ENCODE measurements at regions not wholly inside any gene's neighbourhood (a gene's known extent, or its start where the extent isn't known, plus 50 kb on each side); places are given as distances from the start of the nearest gene placed in this dataset.
"Not testable (repeated sequence)": the region's sequence is repeated elsewhere in the genome, so short reads cannot be mapped to it uniquely, and the experiment has no call there.

- Mint-ChIP-seq H3K4me3 (no peak overlapping the region), H3K36me3 (no peaks in the 10 kb centered on the region), H3K4me1 (no peaks in the 10 kb centered on the region), H3K27ac (no peak overlapping the region), H3K9me3 (peaks cover 7 to 45% (median 22%) of the 10 kb centered on the region in 6 donors), H3K27me3 (ENCODE audit: low read depth in 3 of 3) (no peaks in the 10 kb centered on the region)
- DNase-seq, result no peak
Observed at GRCh38 chr12:84038242-84038641, 874.4 kb downstream of the SLC6A15 start.

GRCh38 chr12:84036912-84037311 lies 875.7 kb downstream of the SLC6A15 start:
- H3K27me3 Mint-ChIP-seq (ENCODE audit: low read depth in 3 of 3), result no peaks in the 10 kb centered on the region
- peaks cover 7 to 50% (median 26%) of the 10 kb centered on the region in 6 donors for H3K9me3 Mint-ChIP-seq
- no peaks in the 10 kb centered on the region for H3K4me1 Mint-ChIP-seq
- no peaks in the 10 kb centered on the region for H3K36me3 Mint-ChIP-seq
- DNase-seq, result no peak
- no peak overlapping the region for H3K27ac Mint-ChIP-seq
- no peak overlapping the region for H3K4me3 Mint-ChIP-seq

DNA sequence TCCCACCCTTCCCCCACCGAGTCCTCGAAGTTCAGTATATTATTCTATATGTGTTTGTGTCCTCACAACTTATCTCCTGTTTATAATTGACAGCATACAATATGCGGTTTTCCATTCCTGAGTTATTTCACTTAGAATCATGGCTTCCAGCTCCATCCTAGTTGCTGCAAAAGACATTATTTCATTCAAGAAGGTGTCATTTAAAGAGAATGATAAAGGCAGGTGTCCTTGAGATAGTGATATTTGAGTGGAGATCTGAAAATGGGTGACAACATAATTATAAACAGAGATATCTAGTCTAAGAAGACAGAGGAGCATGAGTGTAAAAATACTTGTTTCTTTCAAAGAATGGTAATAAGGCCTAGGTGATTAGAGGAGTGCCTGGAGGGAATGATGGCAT lies 876.8 kb downstream of the SLC6A15 start:
- Mint-ChIP-seq H3K27ac (no peak overlapping the region), H3K4me1 (no peaks in the 10 kb centered on the region), H3K9me3 (peaks cover 9 to 56% (median 26%) of the 10 kb centered on the region in 6 donors), H3K4me3 (no peak overlapping the region), H3K36me3 (no peaks in the 10 kb centered on the region), H3K27me3 (ENCODE audit: low read depth in 3 of 3) (no peaks in the 10 kb centered on the region)
- DNase-seq, result no peak

DNA sequence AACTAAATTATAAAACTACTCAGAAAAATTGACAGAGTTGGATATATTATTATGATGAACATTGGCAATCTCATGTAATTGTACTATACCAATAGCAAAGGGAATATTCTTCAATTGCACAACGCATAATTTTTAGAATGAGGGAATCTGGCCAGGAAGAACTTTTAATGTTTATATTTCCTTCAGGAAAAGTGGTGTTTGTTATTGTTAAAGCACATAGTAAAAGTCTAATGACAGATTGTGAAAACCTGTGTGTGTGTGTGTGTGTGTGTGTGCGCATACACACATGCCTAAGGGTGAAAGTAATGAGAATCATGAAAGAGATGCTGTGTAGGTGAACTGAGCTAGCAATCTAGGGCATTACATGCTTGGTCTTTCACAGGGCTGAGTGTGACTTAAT lies 877.7 kb downstream of the SLC6A15 start:
- Mint-ChIP-seq H3K27ac (no peak overlapping the region), H3K4me1 (no peaks in the 10 kb centered on the region), H3K4me3 (no peak overlapping the region), H3K36me3 (no peaks in the 10 kb centered on the region), H3K27me3 (ENCODE audit: low read depth in 3 of 3) (no peaks in the 10 kb centered on the region), H3K9me3 (peaks cover 6 to 54% (median 23%) of the 10 kb centered on the region in 6 donors)
- DNase-seq, result no peak

DNA sequence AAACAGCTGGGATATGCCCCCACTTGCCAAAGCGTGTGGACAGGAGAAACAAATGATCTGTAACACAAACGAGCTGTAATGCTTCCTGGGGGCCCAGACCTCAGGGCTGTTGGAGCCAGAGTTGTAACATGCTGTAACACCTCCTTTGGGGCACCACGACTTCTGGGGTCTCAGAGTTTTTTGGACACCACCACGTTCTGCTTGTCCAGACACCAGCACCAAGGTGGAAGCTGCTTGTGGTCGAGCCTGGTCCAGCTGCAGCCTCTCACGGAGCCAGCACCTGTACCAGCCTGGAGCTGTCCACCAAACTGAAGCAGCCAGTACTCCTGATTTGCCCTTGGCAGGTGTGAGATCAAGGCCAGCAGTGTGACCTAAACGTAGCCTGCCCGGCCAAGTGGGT lies 879.4 kb downstream of the SLC6A15 start:
- Mint-ChIP-seq H3K4me1 (no peaks in the 10 kb centered on the region), H3K27me3 (ENCODE audit: low read depth in 3 of 3) (no peaks in the 10 kb centered on the region), H3K27ac (no peak overlapping the region), H3K36me3 (no peaks in the 10 kb centered on the region), H3K9me3 (peaks cover 10 to 41% (median 18%) of the 10 kb centered on the region in 6 donors), H3K4me3 (no peak overlapping the region)
- no peak for DNase-seq

GRCh38 chr12:84018556-84019179 lies 893.9 kb downstream of the SLC6A15 start:
- H3K9me3 Mint-ChIP-seq, result peaks cover 13 to 75% (median 59%) of the 10 kb centered on the region in 6 donors
- not testable (repeated sequence) for H3K4me1 Mint-ChIP-seq; H3K27me3 Mint-ChIP-seq (ENCODE audit: low read depth in 3 of 3); H3K36me3 Mint-ChIP-seq; H3K27ac Mint-ChIP-seq; H3K4me3 Mint-ChIP-seq; DNase-seq

DNA sequence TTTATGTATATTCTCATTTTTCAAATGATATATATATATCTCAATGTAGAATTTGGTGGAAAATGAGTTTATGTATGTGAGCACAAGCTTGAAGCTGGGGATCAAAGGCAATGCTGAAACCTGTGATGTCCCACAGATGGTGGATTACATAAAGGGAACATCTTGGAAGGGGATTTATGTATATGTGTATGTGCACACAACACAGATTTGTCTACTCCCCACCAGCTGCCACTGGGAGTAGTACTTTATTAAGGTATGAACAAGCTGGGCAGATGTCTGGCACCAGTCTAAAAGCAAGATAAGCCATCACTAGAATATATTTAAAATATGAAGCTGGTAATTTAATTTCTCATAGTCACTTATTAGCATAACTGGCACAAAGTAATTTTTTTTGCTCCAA lies 895.6 kb downstream of the SLC6A15 start:
- H3K4me3 Mint-ChIP-seq, result no peak overlapping the region
- H3K9me3 Mint-ChIP-seq, result peaks cover 22 to 88% (median 73%) of the 10 kb centered on the region in 6 donors
- H3K27ac Mint-ChIP-seq, result no peak overlapping the region
- DNase-seq, result no peak
- H3K27me3 Mint-ChIP-seq (ENCODE audit: low read depth in 3 of 3), result peaks cover 0 to 6% (median 0%) of the 10 kb centered on the region in 3 donors
- no peaks in the 10 kb centered on the region for H3K4me1 Mint-ChIP-seq
- peaks cover 0 to 6% (median 6%) of the 10 kb centered on the region in 3 donors for H3K36me3 Mint-ChIP-seq

DNA sequence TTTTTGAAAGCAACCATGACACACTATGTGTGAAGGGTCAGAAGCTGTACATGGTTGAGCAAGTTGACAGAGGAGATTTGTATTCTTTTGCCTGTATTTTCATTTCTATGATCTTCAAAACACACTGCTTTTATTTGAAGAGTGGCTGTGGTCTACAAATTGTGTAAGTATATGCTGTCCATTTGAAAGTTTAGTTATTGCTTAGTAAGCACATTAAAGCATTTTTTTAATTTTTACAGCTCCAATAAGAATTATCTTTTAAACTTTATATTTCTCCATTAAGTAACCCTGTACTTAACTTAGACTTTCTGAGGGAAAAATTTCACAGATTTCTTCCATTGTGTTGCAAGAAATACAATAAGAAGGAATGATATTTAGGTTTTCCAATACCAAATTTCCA lies 915.2 kb downstream of the SLC6A15 start:
- Mint-ChIP-seq H3K27me3 (ENCODE audit: low read depth in 3 of 3) (peaks cover 0 to 3% (median 0%) of the 10 kb centered on the region in 3 donors), H3K27ac (no peak overlapping the region), H3K36me3 (no peaks in the 10 kb centered on the region), H3K9me3 (peaks cover 4 to 24% (median 14%) of the 10 kb centered on the region in 6 donors), H3K4me1 (no peaks in the 10 kb centered on the region), H3K4me3 (no peak overlapping the region)
- no peak for DNase-seq

GRCh38 chr12:83996671-83997070 lies 915.9 kb downstream of the SLC6A15 start:
- Mint-ChIP-seq H3K36me3 (no peaks in the 10 kb centered on the region), H3K27me3 (ENCODE audit: low read depth in 3 of 3) (peaks cover 0 to 3% (median 0%) of the 10 kb centered on the region in 3 donors), H3K4me3 (no peak overlapping the region), H3K4me1 (no peaks in the 10 kb centered on the region), H3K9me3 (peaks cover 4 to 24% (median 15%) of the 10 kb centered on the region in 6 donors), H3K27ac (no peak overlapping the region)
- DNase-seq, result no peak

DNA sequence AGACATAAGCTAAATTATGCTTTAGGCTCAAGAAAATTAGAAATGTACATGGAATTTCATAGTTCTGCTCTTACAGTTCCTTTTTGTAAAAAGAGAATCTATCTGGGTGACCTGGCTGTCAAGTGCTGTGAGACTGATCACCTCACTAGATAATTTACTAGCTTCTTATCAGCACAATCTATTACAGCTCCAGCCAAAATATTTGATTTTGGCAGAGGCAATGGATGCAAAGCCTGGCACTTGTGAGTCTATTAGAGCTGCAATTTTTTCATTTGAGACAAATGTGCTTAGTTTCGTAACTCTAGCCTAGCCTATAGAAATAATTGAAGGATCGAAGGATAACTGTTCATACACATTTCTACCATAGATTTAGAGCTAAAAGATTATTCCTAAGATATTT lies 927.5 kb downstream of the SLC6A15 start:
- Mint-ChIP-seq H3K9me3 (peaks cover 0 to 13% (median 7%) of the 10 kb centered on the region in 6 donors), H3K36me3 (no peaks in the 10 kb centered on the region), H3K4me1 (no peaks in the 10 kb centered on the region), H3K27me3 (ENCODE audit: low read depth in 3 of 3) (no peaks in the 10 kb centered on the region), H3K4me3 (no peak overlapping the region), H3K27ac (no peak overlapping the region)
- no peak for DNase-seq

DNA sequence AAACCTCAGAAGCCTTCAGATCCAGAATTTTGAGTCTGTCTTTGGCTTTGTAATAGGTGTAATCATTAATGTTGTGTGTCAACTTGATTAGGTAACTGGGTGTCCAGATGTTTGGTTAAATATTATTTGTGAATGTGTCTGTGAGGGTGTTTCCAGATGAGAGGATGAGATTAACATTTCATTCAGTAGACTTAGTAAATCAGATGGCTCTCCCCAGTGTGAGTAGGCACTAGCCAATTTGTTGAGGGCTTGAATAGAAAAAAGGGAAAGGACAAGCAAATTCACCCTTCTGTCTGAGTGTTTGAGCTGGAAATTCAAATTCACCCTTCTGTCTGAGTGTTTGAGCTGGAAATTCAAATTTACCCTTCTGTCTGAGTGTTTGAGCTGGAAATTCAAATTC lies 932.2 kb downstream of the SLC6A15 start:
- Mint-ChIP-seq H3K9me3 (peaks cover 9 to 20% (median 14%) of the 10 kb centered on the region in 6 donors), H3K27me3 (ENCODE audit: low read depth in 3 of 3) (peaks cover 0 to 2% (median 0%) of the 10 kb centered on the region in 3 donors), H3K36me3 (peaks cover 0 to 4% (median 0%) of the 10 kb centered on the region in 3 donors), H3K4me1 (no peaks in the 10 kb centered on the region), H3K27ac (no peak overlapping the region), H3K4me3 (no peak overlapping the region)
- no peak for DNase-seq

DNA sequence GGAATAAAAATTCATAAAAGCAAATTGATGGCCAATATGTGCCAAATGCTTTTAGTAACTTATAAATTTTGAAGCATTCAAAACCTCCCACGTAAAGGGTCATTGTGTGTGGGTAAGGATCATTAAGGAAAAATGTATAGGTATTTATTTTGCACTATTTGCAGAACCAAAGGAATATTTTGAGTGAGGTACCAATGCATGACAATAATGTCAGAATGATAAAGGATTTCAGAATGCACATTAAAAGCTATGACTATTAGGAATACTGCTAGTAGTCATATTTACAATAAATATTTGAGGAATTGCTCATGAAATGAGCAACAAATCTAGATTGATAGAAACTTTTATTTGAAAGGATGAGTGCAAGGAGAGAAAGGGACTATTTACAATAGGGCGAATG lies 932.8 kb downstream of the SLC6A15 start:
- no peak overlapping the region for H3K4me3 Mint-ChIP-seq
- no peak overlapping the region for H3K27ac Mint-ChIP-seq

DNA sequence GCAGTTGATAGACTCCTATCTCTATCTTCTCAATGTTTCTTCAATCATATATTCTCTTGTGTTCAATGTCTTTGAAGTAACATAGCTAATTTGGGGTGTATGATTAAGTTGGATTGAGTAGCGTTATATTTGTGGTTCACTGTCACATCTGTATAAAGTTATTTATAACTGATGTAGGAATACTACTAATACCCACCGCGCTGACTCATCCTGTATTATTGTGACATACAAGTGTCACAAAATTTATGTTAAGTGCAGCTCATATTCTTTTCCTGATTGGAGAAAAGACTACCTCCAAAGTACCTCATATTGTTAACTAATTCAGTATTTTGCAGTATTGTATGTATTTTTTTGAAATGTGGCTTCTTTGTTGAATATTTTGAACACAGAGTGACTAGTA lies 940.8 kb downstream of the SLC6A15 start:
- peaks cover 4 to 18% (median 8%) of the 10 kb centered on the region in 6 donors for H3K9me3 Mint-ChIP-seq
- DNase-seq, result no peak
- no peaks in the 10 kb centered on the region for H3K36me3 Mint-ChIP-seq
- H3K4me1 Mint-ChIP-seq, result no peaks in the 10 kb centered on the region
- H3K4me3 Mint-ChIP-seq, result no peak overlapping the region
- no peak overlapping the region for H3K27ac Mint-ChIP-seq
- peaks cover 0 to 2% (median 0%) of the 10 kb centered on the region in 3 donors for H3K27me3 Mint-ChIP-seq (ENCODE audit: low read depth in 3 of 3)

More for the DNA sequence above, 932.8 kb downstream of the SLC6A15 start:
- Mint-ChIP-seq H3K27me3 (ENCODE audit: low read depth in 3 of 3) (peaks cover 0 to 2% (median 0%) of the 10 kb centered on the region in 3 donors), H3K9me3 (peaks cover 9 to 20% (median 14%) of the 10 kb centered on the region in 6 donors), H3K36me3 (peaks cover 0 to 4% (median 0%) of the 10 kb centered on the region in 3 donors), H3K4me1 (no peaks in the 10 kb centered on the region)
- DNase-seq, result no peak

GRCh38 chr12:83960767-83961166 lies 951.8 kb downstream of the SLC6A15 start:
- H3K4me1 Mint-ChIP-seq, result no peaks in the 10 kb centered on the region
- peaks cover 0 to 59% (median 20%) of the 10 kb centered on the region in 6 donors for H3K9me3 Mint-ChIP-seq
- H3K27ac Mint-ChIP-seq, result no peak overlapping the region
- no peak for DNase-seq
- H3K4me3 Mint-ChIP-seq, result no peak overlapping the region
- peaks cover 0 to 1% (median 0%) of the 10 kb centered on the region in 3 donors for H3K27me3 Mint-ChIP-seq (ENCODE audit: low read depth in 3 of 3)
- H3K36me3 Mint-ChIP-seq, result no peaks in the 10 kb centered on the region

- Mint-ChIP-seq H3K27me3 (ENCODE audit: low read depth in 3 of 3) (no peaks in the 10 kb centered on the region), H3K9me3 (peaks cover 0 to 56% (median 14%) of the 10 kb centered on the region in 6 donors), H3K27ac (no peak overlapping the region), H3K4me3 (no peak overlapping the region), H3K4me1 (no peaks in the 10 kb centered on the region), H3K36me3 (no peaks in the 10 kb centered on the region)
- DNase-seq, result no peak
Observed at GRCh38 chr12:83958997-83959396, 953.6 kb downstream of the SLC6A15 start.
